GM10266 (cell line): ENCODE measurements at regions not wholly inside any gene's neighbourhood (a gene's known extent, or its start where the extent isn't known, plus 50 kb on each side); places are given as distances from the start of the nearest gene placed in this dataset.
A peak's percentile ranks its signal among the peaks of the same experiment; 100 is the strongest.

Experiments
- DNase-seq: peaks from one replicate; pipeline ENCODE4 v3.0.0; 2012; ENCODE audit errors: extremely low spot score
- CTCF ChIP-seq: IDR thresholded peaks from 2 replicates; pipeline ENCODE4 v1.5.1; 2012; ENCODE audit warnings: mild to moderate bottlenecking, low read depth; ENCODE audit not compliant: control insufficient read depth, insufficient read depth; ENCODE audit errors: missing control alignments

- no peak for DNase-seq
- TF ChIP-seq CTCF = no peak
Observed at GRCh38 chr12:98220636-98221035, 294.8 kb upstream of the TMPO start.

GRCh38 chr12:98221243-98221808 lies 294.1 kb upstream of the TMPO start:
- DNase-seq = no peak
- TF ChIP-seq CTCF = no peak

- no peak for TF ChIP-seq CTCF
- DNase-seq = no peak
Observed at GRCh38 chr12:98222135-98222534, 293.3 kb upstream of the TMPO start.

- TF ChIP-seq CTCF = no peak
- DNase-seq = peak; percentile 7
Observed at GRCh38 chr12:98224584-98225221, 290.7 kb upstream of the TMPO start.

GRCh38 chr12:98227162-98227561 lies 288.2 kb upstream of the TMPO start:
- peak; percentile 19 for TF ChIP-seq CTCF
- DNase-seq = no peak

GRCh38 chr12:98228683-98229539 lies 286.5 kb upstream of the TMPO start:
- no peak for TF ChIP-seq CTCF
- DNase-seq = no peak

- no peak for TF ChIP-seq CTCF
- no peak for DNase-seq
Observed at GRCh38 chr12:98229540-98229924, 285.9 kb upstream of the TMPO start.
